HUES6 (cell line): ENCODE measurements at regions not wholly inside any gene's neighbourhood (a gene's known extent, or its start where the extent isn't known, plus 50 kb on each side); places are given as distances from the start of the nearest gene placed in this dataset.
"Not testable (repeated sequence)": the region's sequence is repeated elsewhere in the genome, so short reads cannot be mapped to it uniquely, and the experiment has no call there.

Experiments used
- H3K27ac ChIP-seq: 2 replicates; pipeline ENCODE4 v1.7.0; 2013; ENCODE audit warnings: low read depth, mild to moderate bottlenecking, low read length, inconsistent platforms
- H3K27me3 ChIP-seq: 2 replicates; pipeline ENCODE4 v1.6.1; 2013; ENCODE audit warnings: low read length; ENCODE audit not compliant: control insufficient read depth, insufficient read depth
- H3K36me3 ChIP-seq: 2 replicates; pipeline ENCODE4 v1.6.1; 2013; ENCODE audit warnings: low read length; ENCODE audit not compliant: control insufficient read depth, insufficient read depth
- H3K4me1 ChIP-seq: 2 replicates; pipeline ENCODE4 v1.6.1; 2013; ENCODE audit warnings: low read length; ENCODE audit not compliant: control insufficient read depth, insufficient read depth
- H3K4me3 ChIP-seq: 2 replicates; pipeline ENCODE4 v1.5.1; 2013; ENCODE audit warnings: low read depth, low read length
- H3K9ac ChIP-seq: one replicate; pipeline ENCODE4 v1.6.1; 2013; ENCODE audit warnings: mild to moderate bottlenecking, low read length
- H3K9me3 ChIP-seq: 2 replicates; pipeline ENCODE4 v1.6.1; 2013; ENCODE audit warnings: low read depth, low read length; ENCODE audit not compliant: control insufficient read depth, insufficient read depth

DNA sequence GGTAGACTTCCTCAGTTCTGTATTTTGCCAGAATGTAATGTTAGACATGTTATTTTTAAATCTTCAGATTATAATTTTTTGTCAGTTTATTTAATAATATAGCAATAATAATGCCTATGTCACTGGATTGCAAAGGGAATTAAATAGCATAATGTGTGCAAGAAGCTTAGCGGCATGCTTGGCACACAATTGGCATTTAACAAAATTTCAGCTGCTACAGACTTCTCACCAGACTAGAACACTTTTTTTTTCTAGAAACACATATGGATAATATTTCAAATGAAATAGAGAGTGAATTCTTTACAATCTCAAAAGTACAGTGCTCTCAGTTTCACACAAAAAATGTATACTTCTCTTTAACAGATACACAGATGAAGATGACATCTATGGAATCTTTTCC, 757.4 kb downstream of the CDH11 start:
- Histone ChIP-seq H3K9ac (no peak overlapping the region), H3K4me3 (no peak overlapping the region), H3K36me3 (no peaks in the 10 kb centered on the region), H3K9me3 (no peaks in the 10 kb centered on the region), H3K4me1 (no peaks in the 10 kb centered on the region), H3K27me3 (no peaks in the 10 kb centered on the region), H3K27ac (no peak overlapping the region)

DNA sequence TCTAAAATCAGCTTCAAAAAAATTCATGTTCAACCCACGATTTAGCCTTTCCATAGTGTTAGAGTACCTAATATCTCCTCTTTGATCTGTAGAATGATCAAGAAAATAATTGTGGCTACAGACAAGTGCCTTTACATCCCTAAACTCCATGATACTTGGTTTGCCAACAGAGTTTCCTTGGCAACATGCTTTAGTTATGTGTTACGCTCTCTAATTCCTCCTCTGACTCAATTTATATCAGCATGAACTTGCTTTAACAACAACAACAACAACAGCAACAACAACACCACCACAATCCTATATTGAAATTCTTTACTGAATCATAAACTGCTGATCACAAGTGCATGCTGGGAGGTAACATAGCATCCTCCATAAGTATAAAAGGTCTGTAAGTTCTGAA, 757.8 kb downstream of the CDH11 start:
- no peak overlapping the region for H3K9ac ChIP-seq
- H3K4me1 ChIP-seq: no peaks in the 10 kb centered on the region
- no peaks in the 10 kb centered on the region for H3K9me3 ChIP-seq
- no peak overlapping the region for H3K4me3 ChIP-seq
- no peak overlapping the region for H3K27ac ChIP-seq
- no peaks in the 10 kb centered on the region for H3K27me3 ChIP-seq
- no peaks in the 10 kb centered on the region for H3K36me3 ChIP-seq

- H3K9ac ChIP-seq: no peak overlapping the region
- H3K4me3 ChIP-seq: no peak overlapping the region
- no peak overlapping the region for H3K27ac ChIP-seq
- no peaks in the 10 kb centered on the region for H3K27me3 ChIP-seq
- H3K36me3 ChIP-seq: no peaks in the 10 kb centered on the region
- no peaks in the 10 kb centered on the region for H3K9me3 ChIP-seq
- no peaks in the 10 kb centered on the region for H3K4me1 ChIP-seq
These were observed 758.8 kb downstream of the CDH11 start for GRCh38 chr16:64363039-64363438.

DNA sequence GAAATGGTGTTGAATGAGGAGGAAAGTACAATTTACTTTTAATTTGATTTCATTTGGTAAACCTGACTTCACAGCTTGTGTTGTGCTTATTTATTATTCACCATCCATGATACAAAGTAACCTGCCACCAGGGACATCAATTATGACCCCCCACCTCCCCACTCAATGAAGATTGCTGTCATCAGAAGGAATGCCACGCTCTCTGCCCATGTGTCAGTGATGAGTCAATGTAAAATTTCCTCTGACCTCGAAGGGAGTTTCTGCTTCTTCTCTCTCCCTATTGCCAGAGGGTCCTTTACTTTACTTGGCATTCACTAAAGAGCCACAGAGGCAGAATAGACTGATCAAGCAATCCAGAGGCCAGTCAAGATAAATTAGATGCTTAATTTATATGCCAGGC, 759.7 kb downstream of the CDH11 start:
- no peaks in the 10 kb centered on the region for H3K4me1 ChIP-seq

GRCh38 chr16:64361753-64362152, 760.1 kb downstream of the CDH11 start:
- Histone ChIP-seq H3K36me3 (no peaks in the 10 kb centered on the region), H3K9me3 (no peaks in the 10 kb centered on the region), H3K27me3 (no peaks in the 10 kb centered on the region), H3K27ac (no peak overlapping the region), H3K4me3 (no peak overlapping the region), H3K4me1 (no peaks in the 10 kb centered on the region), H3K9ac (no peak overlapping the region)

More for the DNA sequence above, 759.7 kb downstream of the CDH11 start:
- H3K27ac ChIP-seq: no peak overlapping the region
- H3K9me3 ChIP-seq: no peaks in the 10 kb centered on the region
- no peaks in the 10 kb centered on the region for H3K36me3 ChIP-seq
- H3K27me3 ChIP-seq: no peaks in the 10 kb centered on the region
- H3K9ac ChIP-seq: no peak overlapping the region
- H3K4me3 ChIP-seq: no peak overlapping the region

GRCh38 chr16:64358291-64358690, 763.6 kb downstream of the CDH11 start:
- Histone ChIP-seq H3K27ac (no peak overlapping the region), H3K4me1 (no peaks in the 10 kb centered on the region), H3K9ac (no peak overlapping the region), H3K27me3 (no peaks in the 10 kb centered on the region), H3K4me3 (no peak overlapping the region), H3K9me3 (no peaks in the 10 kb centered on the region), H3K36me3 (no peaks in the 10 kb centered on the region)

DNA sequence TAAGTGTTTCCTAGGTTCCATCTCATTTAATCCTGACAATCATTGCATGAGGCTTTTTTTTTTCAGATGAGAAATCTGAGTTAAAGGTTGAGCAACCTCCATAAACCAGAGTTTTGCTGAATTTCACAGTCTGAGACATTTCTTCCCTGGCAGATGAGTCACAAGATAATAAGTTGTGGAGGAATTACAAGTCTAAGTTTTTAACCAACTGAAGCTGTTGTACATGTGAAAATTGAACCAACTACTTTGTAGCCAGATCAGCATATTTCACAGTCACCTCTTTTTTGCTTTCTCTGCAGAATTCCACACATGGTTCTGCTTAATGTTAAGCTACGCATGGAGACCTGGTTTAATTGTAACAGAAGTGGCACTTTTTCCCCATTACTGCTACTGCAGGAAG, 765.6 kb downstream of the CDH11 start:
- H3K9ac ChIP-seq: no peak overlapping the region
- no peaks in the 10 kb centered on the region for H3K27me3 ChIP-seq
- no peaks in the 10 kb centered on the region for H3K9me3 ChIP-seq
- H3K27ac ChIP-seq: no peak overlapping the region
- no peaks in the 10 kb centered on the region for H3K4me1 ChIP-seq
- no peak overlapping the region for H3K4me3 ChIP-seq
- H3K36me3 ChIP-seq: no peaks in the 10 kb centered on the region

- H3K27me3 ChIP-seq: no peaks in the 10 kb centered on the region
- no peaks in the 10 kb centered on the region for H3K36me3 ChIP-seq
- H3K9ac ChIP-seq: no peak overlapping the region
- no peaks in the 10 kb centered on the region for H3K9me3 ChIP-seq
- no peak overlapping the region for H3K27ac ChIP-seq
- no peaks in the 10 kb centered on the region for H3K4me1 ChIP-seq
- H3K4me3 ChIP-seq: no peak overlapping the region
These were observed 769.6 kb downstream of the CDH11 start for GRCh38 chr16:64352246-64352645.

GRCh38 chr16:64351121-64351520, 770.7 kb downstream of the CDH11 start:
- no peaks in the 10 kb centered on the region for H3K9me3 ChIP-seq
- no peaks in the 10 kb centered on the region for H3K36me3 ChIP-seq

DNA sequence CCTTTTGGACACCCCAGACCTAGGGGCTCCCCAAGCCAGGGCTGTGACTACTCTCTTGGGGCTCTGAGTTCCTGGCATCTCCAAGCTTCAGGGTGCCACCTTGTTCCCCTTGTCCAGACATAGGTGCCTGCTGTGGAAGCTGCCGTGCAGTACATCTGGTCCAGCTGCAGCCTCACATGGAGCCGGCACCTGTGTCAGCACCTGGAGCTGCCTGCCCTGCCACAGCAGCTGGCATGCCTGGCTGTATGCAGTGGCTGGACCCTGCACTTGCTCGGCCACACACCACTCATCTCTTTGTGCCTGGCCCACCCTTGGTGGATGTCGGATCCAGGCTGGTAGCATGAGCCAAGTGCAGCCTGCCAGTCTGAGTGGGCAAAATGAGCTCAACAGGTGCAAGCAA, 775.8 kb downstream of the CDH11 start:
- Histone ChIP-seq H3K27ac (no peak overlapping the region), H3K36me3 (no peaks in the 10 kb centered on the region), H3K4me1 (no peaks in the 10 kb centered on the region), H3K27me3 (no peaks in the 10 kb centered on the region), H3K9ac (no peak overlapping the region), H3K4me3 (no peak overlapping the region), H3K9me3 (no peaks in the 10 kb centered on the region; the same call in 1 of the 2 replicates)

More at GRCh38 chr16:64351121-64351520, 770.7 kb downstream of the CDH11 start:
- Histone ChIP-seq H3K4me1 (no peaks in the 10 kb centered on the region), H3K9ac (no peak overlapping the region), H3K4me3 (no peak overlapping the region), H3K27me3 (no peaks in the 10 kb centered on the region), H3K27ac (no peak overlapping the region)

GRCh38 chr16:64345142-64345541, 776.7 kb downstream of the CDH11 start:
- H3K9ac ChIP-seq: no peak overlapping the region

GRCh38 chr16:64343820-64344443, 777.9 kb downstream of the CDH11 start:
- H3K4me3 ChIP-seq, H3K27me3 ChIP-seq, H3K9me3 ChIP-seq, H3K4me1 ChIP-seq, H3K9ac ChIP-seq, H3K27ac ChIP-seq, H3K36me3 ChIP-seq: not testable (repeated sequence)

More at GRCh38 chr16:64345142-64345541, 776.7 kb downstream of the CDH11 start:
- Histone ChIP-seq H3K36me3 (no peaks in the 10 kb centered on the region), H3K4me1 (no peaks in the 10 kb centered on the region), H3K9me3 (no peaks in the 10 kb centered on the region; the same call in 1 of the 2 replicates), H3K4me3 (no peak overlapping the region), H3K27me3 (no peaks in the 10 kb centered on the region), H3K27ac (no peak overlapping the region)
